Upper lobe of right lung (tissue), 1 donor: ENCODE measurements at regions not wholly inside any gene's neighbourhood (a gene's known extent, or its start where the extent isn't known, plus 50 kb on each side); places are given as distances from the start of the nearest gene placed in this dataset.

Experiments used
- ATAC-seq: fragments of 200-7000 bp; cut with Tn5 transposase; one replicate; pipeline ENCODE4 v1.9.1; 2020; ENCODE audit warnings: mild to moderate bottlenecking, moderate library complexity
- DNase-seq: peaks from one replicate; pipeline ENCODE4 v3.0.0-alpha.2; 2020
- H3K27ac ChIP-seq: fragments of 200-600 bp; one replicate; pipeline ENCODE4 v1.8.0; 2022
- H3K27me3 ChIP-seq: fragments of 200-600 bp; one replicate; pipeline ENCODE4 v1.8.0; 2022; ENCODE audit warnings: mild to moderate bottlenecking
- H3K36me3 ChIP-seq: fragments of 200-600 bp; one replicate; pipeline ENCODE4 v1.8.0; 2022
- H3K4me1 ChIP-seq: fragments of 200-600 bp; one replicate; pipeline ENCODE4 v1.8.0; 2022
- H3K4me3 ChIP-seq: fragments of 200-600 bp; one replicate; pipeline ENCODE4 v1.8.0; 2022; ENCODE audit warnings: mild to moderate bottlenecking
- H3K9me3 ChIP-seq: fragments of 200-600 bp; one replicate; pipeline ENCODE4 v1.8.0; 2022
- CTCF ChIP-seq: fragments of 200-600 bp; IDR thresholded peaks from one replicate; pipeline ENCODE4 v1.8.0; 2022; ENCODE audit warnings: antibody characterized with exemption
- intact Hi-C: fragments of 100-400 bp; cut with DNase I; formaldehyde crosslinking; loops from one replicate; pipeline ENCODE4 v1.11.0; 2022
- donor health status: DM: no; HTN: yes; CAD: no; lungs with severe emphysema.

DNA sequence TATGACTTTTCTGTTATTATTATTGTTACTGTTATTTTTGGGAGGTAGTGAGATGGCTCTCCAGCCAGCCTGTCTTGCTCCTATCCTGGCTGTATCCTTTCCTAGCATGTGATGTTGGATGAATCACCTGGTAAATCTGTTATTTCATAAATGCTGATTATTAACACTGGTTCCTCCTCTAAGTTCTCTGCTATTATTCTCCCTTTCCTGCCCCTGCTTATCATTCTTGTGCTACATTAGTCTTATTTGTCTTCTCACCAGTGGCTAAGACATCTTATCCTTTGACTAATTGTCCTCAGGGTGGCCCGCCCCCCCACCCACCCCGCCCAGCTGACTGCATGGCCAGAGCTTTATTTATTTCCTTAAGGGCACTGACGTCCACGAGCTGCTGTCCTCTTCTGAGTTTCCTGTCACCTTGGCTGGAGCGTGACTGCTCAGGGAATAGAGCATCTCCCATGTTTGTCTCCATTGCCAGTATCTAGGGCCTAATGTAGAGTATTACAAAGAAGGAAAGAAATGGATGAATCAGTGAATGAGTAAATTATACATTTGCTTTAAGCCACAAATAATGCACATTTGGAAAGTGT, 110.1 kb upstream of the KLF6 start:
- Histone ChIP-seq H3K27ac (no peak overlapping the region), H3K36me3 (no peaks in the 10 kb centered on the region), H3K27me3 (no peaks in the 10 kb centered on the region), H3K9me3 (no peaks in the 10 kb centered on the region), H3K4me3 (no peak overlapping the region), H3K4me1 (no peaks in the 10 kb centered on the region)
- intact Hi-C loops = no loop called here
- ATAC-seq = no peak
- no peak for TF ChIP-seq CTCF
- DNase-seq = no peak

- Histone ChIP-seq H3K4me3 (no peak overlapping the region), H3K4me1 (no peaks in the 10 kb centered on the region), H3K9me3 (no peaks in the 10 kb centered on the region), H3K27ac (no peak overlapping the region), H3K36me3 (no peaks in the 10 kb centered on the region), H3K27me3 (no peaks in the 10 kb centered on the region)
- no peak for DNase-seq
- intact Hi-C loops = no loop called here
- ATAC-seq = no peak
- TF ChIP-seq CTCF = no peak
These were observed 109.0 kb upstream of the KLF6 start for GRCh38 chr10:3893901-3894563.

- Histone ChIP-seq H3K9me3 (no peaks in the 10 kb centered on the region), H3K4me1 (peaks cover 2% of the 10 kb centered on the region), H3K4me3 (no peak overlapping the region), H3K27me3 (no peaks in the 10 kb centered on the region), H3K27ac (peak overlapping the region; percentile 37), H3K36me3 (no peaks in the 10 kb centered on the region)
- TF ChIP-seq CTCF = no peak
- intact Hi-C loops = no loop called here
- no peak for DNase-seq
- ATAC-seq = peak; percentile 21
These were observed 107.7 kb upstream of the KLF6 start for GRCh38 chr10:3892440-3893425.

DNA sequence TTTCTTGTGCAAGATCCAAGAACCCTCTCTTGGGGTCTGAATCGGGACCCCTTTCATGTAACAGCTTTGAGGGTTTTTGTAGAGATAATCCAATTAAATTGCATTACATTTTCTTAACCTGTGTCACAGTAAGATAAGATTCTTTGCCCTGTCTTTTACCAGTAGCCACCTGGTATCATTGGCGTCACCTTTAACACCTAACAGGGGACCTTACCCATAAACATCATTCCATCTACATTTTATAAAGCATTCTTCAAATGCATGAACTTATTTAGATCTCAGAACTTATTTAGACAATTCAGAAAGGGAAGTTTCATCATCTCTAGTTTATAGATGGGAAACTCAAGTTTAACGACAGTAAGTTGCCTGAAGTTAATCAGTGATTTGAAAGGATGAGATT, 106.4 kb upstream of the KLF6 start:
- Histone ChIP-seq H3K4me3 (no peak overlapping the region), H3K36me3 (no peaks in the 10 kb centered on the region), H3K27ac (no peak overlapping the region), H3K4me1 (peaks cover 16% of the 10 kb centered on the region), H3K27me3 (no peaks in the 10 kb centered on the region), H3K9me3 (no peaks in the 10 kb centered on the region)
- TF ChIP-seq CTCF = no peak
- no peak for DNase-seq
- intact Hi-C loops = no loop called here
- ATAC-seq = no peak

DNA sequence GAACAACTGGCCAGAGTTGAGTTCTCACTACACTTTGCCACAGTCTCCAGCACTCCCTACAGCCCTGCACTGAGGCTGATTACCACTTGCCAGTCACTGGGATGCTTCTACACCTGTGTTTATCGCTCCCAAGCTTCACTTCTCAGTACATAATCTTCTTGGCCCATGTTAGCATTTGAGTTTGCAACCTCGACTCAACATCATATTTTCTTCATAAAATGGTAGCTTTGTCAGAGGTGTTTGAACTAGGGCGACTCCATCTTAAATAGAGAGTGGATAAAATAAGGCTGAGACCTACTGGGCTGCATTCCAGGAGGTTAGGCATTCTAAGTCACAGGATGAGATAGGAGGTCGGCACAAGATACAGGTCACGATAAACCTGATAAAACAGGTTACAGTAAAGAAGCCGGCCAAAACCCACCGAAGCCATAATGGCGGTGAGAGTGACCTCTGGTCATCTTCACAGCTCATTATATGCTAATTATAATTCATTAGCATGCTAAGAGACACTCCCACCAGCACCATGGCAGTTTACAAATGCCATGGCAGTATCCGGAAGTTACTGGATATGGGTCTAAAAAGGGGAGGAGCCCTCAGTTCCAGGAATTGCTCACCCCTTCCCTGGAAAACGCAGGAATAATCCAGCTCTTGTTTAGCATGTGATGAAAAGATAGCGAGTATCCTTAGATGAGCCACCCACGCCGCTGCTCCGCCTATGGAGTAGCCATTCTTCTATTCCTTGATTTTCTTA, 105.8 kb upstream of the KLF6 start:
- H3K27me3 ChIP-seq = no peaks in the 10 kb centered on the region
- H3K36me3 ChIP-seq = no peaks in the 10 kb centered on the region
- H3K4me3 ChIP-seq = no peak overlapping the region
- DNase-seq = no peak
- TF ChIP-seq CTCF = no peak
- no peak for ATAC-seq
- intact Hi-C loops = no loop called here
- peaks cover 18% of the 10 kb centered on the region for H3K4me1 ChIP-seq
- no peaks in the 10 kb centered on the region for H3K9me3 ChIP-seq
- no peak overlapping the region for H3K27ac ChIP-seq
